CD4-positive, alpha-beta T cell (primary cell): ENCODE measurements at regions not wholly inside any gene's neighbourhood (a gene's known extent, or its start where the extent isn't known, plus 50 kb on each side); places are given as distances from the start of the nearest gene placed in this dataset.

Source experiments
- ATAC-seq: fragments of 200-7000 bp; cut with Tn5 transposase; one replicate; pipeline ENCODE4 v1.10.0; 2022; ENCODE audit warnings: mild to moderate bottlenecking; ENCODE audit not compliant: poor library complexity
- CTCF ChIA-PET: fragments of 350-600 bp; sonication (Branson Sonifier 250); formaldehyde crosslinking; loops from one replicate; lab custom pipeline; 2021; ENCODE audit warnings: antibody characterized with exemption, inconsistent platforms; lab: Charles Lee
- POLR2A ChIA-PET: fragments of 350-600 bp; sonication (Branson Sonifier 250); formaldehyde crosslinking; loops from one replicate; lab custom pipeline; 2021; ENCODE audit warnings: antibody characterized with exemption, inconsistent platforms; lab: Charles Lee
- DNase-seq, 14 experiments: peaks; one replicate each; pipeline ENCODE4 v3.0.0-alpha.2; 2013 to 2020; ENCODE audit warnings: mixed read lengths in 2 of 14
- H3K27ac ChIP-seq, 2 donors: one replicate each; pipeline versions ENCODE4 v1.5.1 to v1.7.0; 2013; ENCODE audit warnings: low read length in 2 of 2, low read depth in 1 of 2, mild to moderate bottlenecking in 1 of 2
- H3K27me3 ChIP-seq, 2 experiments: 1 replicate in 1 of 2; 2 replicates in 1 of 2; pipeline versions ENCODE4 v1.6.1 to v1.7.0; 2013; ENCODE audit warnings: low read length in 2 of 2, control low read depth in 1 of 2, mild to moderate bottlenecking in 1 of 2, moderate library complexity in 1 of 2; ENCODE audit not compliant: insufficient read depth in 2 of 2, control insufficient read depth in 1 of 2
- H3K36me3 ChIP-seq: one replicate; pipeline ENCODE4 v1.6.1; 2013; ENCODE audit warnings: low read length, control low read depth; ENCODE audit not compliant: insufficient read depth
- H3K4me1 ChIP-seq: one replicate; pipeline ENCODE4 v1.6.1; 2013; ENCODE audit warnings: low read length, control low read depth; ENCODE audit not compliant: insufficient read depth
- H3K4me3 ChIP-seq: one replicate; pipeline ENCODE4 v1.5.1; 2013; ENCODE audit warnings: mild to moderate bottlenecking, low read length, moderate library complexity
- H3K9me3 ChIP-seq, 2 experiments: 1 replicate in 1 of 2; 2 replicates in 1 of 2; pipeline versions ENCODE4 v1.6.1 to v1.7.0; 2013; ENCODE audit warnings: low read length in 2 of 2, mild to moderate bottlenecking in 2 of 2, control low read depth in 1 of 2, moderate library complexity in 1 of 2; ENCODE audit not compliant: control insufficient read depth in 1 of 2, insufficient read depth in 1 of 2
- H3K27ac Mint-ChIP-seq: one replicate; pipeline ENCODE4 v1.8.0; 2020; ENCODE audit warnings: mixed read lengths
- H3K27me3 Mint-ChIP-seq: one replicate; pipeline ENCODE4 v1.8.0; 2021; ENCODE audit warnings: mixed read lengths
- H3K36me3 Mint-ChIP-seq: one replicate; pipeline ENCODE4 v1.8.0; 2021; ENCODE audit warnings: low read depth, mixed read lengths
- H3K4me1 Mint-ChIP-seq: one replicate; pipeline ENCODE4 v1.8.0; 2021; ENCODE audit warnings: low read depth, mixed read lengths
- H3K4me3 Mint-ChIP-seq: one replicate; pipeline ENCODE4 v1.8.0; 2020; ENCODE audit warnings: mild to moderate bottlenecking, mixed read lengths
- H3K9me3 Mint-ChIP-seq: one replicate; pipeline ENCODE4 v1.8.0; 2020; ENCODE audit warnings: mixed read lengths
- CTCF ChIP-seq: fragments of 200-600 bp; IDR thresholded peaks from one replicate; pipeline ENCODE4 v1.8.0; 2022; ENCODE audit warnings: antibody characterized with exemption, mild to moderate bottlenecking
- intact Hi-C, 2 experiments: fragments of 100-400 bp; cut with DNase I in 1 of 2; cut with micrococcal nuclease in 1 of 2; formaldehyde crosslinking; loops; one replicate each; pipeline versions ENCODE4 v1.15.1 to v1.9.0; 2023 to 2025; cut with DNase I, micrococcal nuclease

- TF ChIP-seq CTCF = no peak
- ATAC-seq = no peak
- POLR2A ChIA-PET = no interaction called here
Measured at GRCh38 chr5:5585751-5586341, 163.4 kb downstream of the ICE1 start.

GRCh38 chr5:5584751-5585150 lies 162.3 kb downstream of the ICE1 start:
- no peak for DNase-seq

More at GRCh38 chr5:5585751-5586341, 163.4 kb downstream of the ICE1 start:
- no peak for DNase-seq
- Histone ChIP-seq H3K9me3 (no peaks in the 10 kb centered on the region), H3K27me3 (no peaks in the 10 kb centered on the region), H3K36me3 (no peaks in the 10 kb centered on the region), H3K4me1 (no peaks in the 10 kb centered on the region), H3K4me3 (no peak overlapping the region), H3K27ac (no peak overlapping the region)
- intact Hi-C loops = no loop called here
- Mint-ChIP-seq H3K4me3 (no peak overlapping the region), H3K9me3 (no peaks in the 10 kb centered on the region), H3K27me3 (peaks cover 4% of the 10 kb centered on the region), H3K4me1 (no peaks in the 10 kb centered on the region), H3K36me3 (no peaks in the 10 kb centered on the region), H3K27ac (no peak overlapping the region)
- CTCF ChIA-PET = no interaction called here

GRCh38 chr5:5584236-5584745 lies 161.8 kb downstream of the ICE1 start:
- ATAC-seq (no peak), DNase-seq (no peak)
- Histone ChIP-seq H3K36me3 (no peaks in the 10 kb centered on the region), H3K4me3 (no peak overlapping the region), H3K4me1 (no peaks in the 10 kb centered on the region), H3K27ac (no peak overlapping the region), H3K9me3 (no peaks in the 10 kb centered on the region), H3K27me3 (no peaks in the 10 kb centered on the region)
- intact Hi-C loops = no loop called here
- Mint-ChIP-seq H3K27me3 (peaks cover 4% of the 10 kb centered on the region), H3K4me1 (no peaks in the 10 kb centered on the region), H3K36me3 (no peaks in the 10 kb centered on the region), H3K27ac (no peak overlapping the region), H3K9me3 (no peaks in the 10 kb centered on the region), H3K4me3 (no peak overlapping the region)
- ChIA-PET POLR2A (no interaction called here), CTCF (no interaction called here)
- TF ChIP-seq CTCF = no peak

More at GRCh38 chr5:5584751-5585150, 162.3 kb downstream of the ICE1 start:
- H3K27ac Mint-ChIP-seq = no peak overlapping the region
- Histone ChIP-seq H3K36me3 (no peaks in the 10 kb centered on the region), H3K4me3 (no peak overlapping the region), H3K9me3 (no peaks in the 10 kb centered on the region), H3K27me3 (no peaks in the 10 kb centered on the region), H3K4me1 (no peaks in the 10 kb centered on the region), H3K27ac (no peak overlapping the region)
- H3K4me1 Mint-ChIP-seq = no peaks in the 10 kb centered on the region
- H3K4me3 Mint-ChIP-seq = no peak overlapping the region
- ChIA-PET POLR2A (no interaction called here), CTCF (no interaction called here)
- no peak for TF ChIP-seq CTCF
- no peak for ATAC-seq
- no peaks in the 10 kb centered on the region for H3K36me3 Mint-ChIP-seq
- H3K27me3 Mint-ChIP-seq = peaks cover 4% of the 10 kb centered on the region
- intact Hi-C loops = no loop called here
- no peaks in the 10 kb centered on the region for H3K9me3 Mint-ChIP-seq
